ENCODE measurements at regions not wholly inside any gene's neighbourhood (a gene's known extent, or its start where the extent isn't known, plus 50 kb on each side); places are given as distances from the start of the nearest gene placed in this dataset.

- Histone ChIP-seq H3K27ac (ENCODE audit: poor library complexity, severe bottlenecking) (no peak overlapping the region), H3K4me1 (ENCODE audit: insufficient read depth, poor library complexity, severe bottlenecking) (no peaks in the 10 kb centered on the region), H3K4me3 (ENCODE audit: severe bottlenecking) (no peak overlapping the region), H3K27me3 (ENCODE audit: insufficient read depth, poor library complexity, severe bottlenecking) (no peaks in the 10 kb centered on the region), H3K36me3 (ENCODE audit: low read depth) (no peaks in the 10 kb centered on the region), H3K9me3 (ENCODE audit: severe bottlenecking) (no peaks in the 10 kb centered on the region)
- DNase-seq (ENCODE audit: low spot score) (no peak), ATAC-seq (ENCODE audit: low read depth) (no peak)
- TF ChIP-seq CTCF (IDR thresholded peaks at IDR 0.05; ENCODE audit: poor library complexity, severe bottlenecking) = no peak
These were observed 296.9 kb upstream of the HS6ST1 start for GRCh38 chr2:128615571-128615970.

- no peaks in the 10 kb centered on the region for H3K36me3 ChIP-seq (ENCODE audit: low read depth)
- ATAC-seq (ENCODE audit: low read depth) = no peak
- no peaks in the 10 kb centered on the region for H3K4me1 ChIP-seq (ENCODE audit: insufficient read depth, poor library complexity, severe bottlenecking)
- H3K27ac ChIP-seq (ENCODE audit: poor library complexity, severe bottlenecking) = no peak overlapping the region
- no peak for TF ChIP-seq CTCF (IDR thresholded peaks at IDR 0.05; ENCODE audit: poor library complexity, severe bottlenecking)
- H3K4me3 ChIP-seq (ENCODE audit: severe bottlenecking) = no peak overlapping the region
- no peaks in the 10 kb centered on the region for H3K9me3 ChIP-seq (ENCODE audit: severe bottlenecking)
- no peak for DNase-seq (ENCODE audit: low spot score)
- no peaks in the 10 kb centered on the region for H3K27me3 ChIP-seq (ENCODE audit: insufficient read depth, poor library complexity, severe bottlenecking)
These were observed 298.4 kb upstream of the HS6ST1 start for GRCh38 chr2:128617029-128617590.

- no peak for DNase-seq (ENCODE audit: low spot score)
- TF ChIP-seq CTCF (IDR thresholded peaks at IDR 0.05; ENCODE audit: poor library complexity, severe bottlenecking) = no peak
- ATAC-seq (ENCODE audit: low read depth) = no peak
These were observed 299.0 kb upstream of the HS6ST1 start for GRCh38 chr2:128617661-128618060.

GRCh38 chr2:128618642-128619041 is 300.0 kb upstream of the HS6ST1 start:
- no peak overlapping the region for H3K4me3 ChIP-seq (ENCODE audit: severe bottlenecking)
- TF ChIP-seq CTCF (IDR thresholded peaks at IDR 0.05; ENCODE audit: poor library complexity, severe bottlenecking) = no peak
- ATAC-seq (ENCODE audit: low read depth) = no peak
- no peak overlapping the region for H3K27ac ChIP-seq (ENCODE audit: poor library complexity, severe bottlenecking)
- H3K36me3 ChIP-seq (ENCODE audit: low read depth) = no peaks in the 10 kb centered on the region
- no peak for DNase-seq (ENCODE audit: low spot score)
- H3K9me3 ChIP-seq (ENCODE audit: severe bottlenecking) = no peaks in the 10 kb centered on the region
- peaks cover under 1% of the 10 kb centered on the region for H3K4me1 ChIP-seq (ENCODE audit: insufficient read depth, poor library complexity, severe bottlenecking)
- no peaks in the 10 kb centered on the region for H3K27me3 ChIP-seq (ENCODE audit: insufficient read depth, poor library complexity, severe bottlenecking)

More at GRCh38 chr2:128617661-128618060, 299.0 kb upstream of the HS6ST1 start:
- H3K9me3 ChIP-seq (ENCODE audit: severe bottlenecking) = no peaks in the 10 kb centered on the region
- H3K36me3 ChIP-seq (ENCODE audit: low read depth) = no peaks in the 10 kb centered on the region
- H3K27me3 ChIP-seq (ENCODE audit: insufficient read depth, poor library complexity, severe bottlenecking) = no peaks in the 10 kb centered on the region
- H3K4me3 ChIP-seq (ENCODE audit: severe bottlenecking) = no peak overlapping the region
- H3K27ac ChIP-seq (ENCODE audit: poor library complexity, severe bottlenecking) = no peak overlapping the region
- H3K4me1 ChIP-seq (ENCODE audit: insufficient read depth, poor library complexity, severe bottlenecking) = no peaks in the 10 kb centered on the region

- TF ChIP-seq CTCF (IDR thresholded peaks at IDR 0.05; ENCODE audit: poor library complexity, severe bottlenecking) = no peak
- Histone ChIP-seq H3K4me3 (ENCODE audit: severe bottlenecking) (no peak overlapping the region), H3K36me3 (ENCODE audit: low read depth) (no peaks in the 10 kb centered on the region), H3K27me3 (ENCODE audit: insufficient read depth, poor library complexity, severe bottlenecking) (no peaks in the 10 kb centered on the region), H3K9me3 (ENCODE audit: severe bottlenecking) (no peaks in the 10 kb centered on the region), H3K4me1 (ENCODE audit: insufficient read depth, poor library complexity, severe bottlenecking) (peaks cover 7% of the 10 kb centered on the region), H3K27ac (ENCODE audit: poor library complexity, severe bottlenecking) (no peak overlapping the region)
- ATAC-seq (ENCODE audit: low read depth) = no peak
- no peak for DNase-seq (ENCODE audit: low spot score)
These were observed 301.0 kb upstream of the HS6ST1 start for GRCh38 chr2:128619471-128620325.
